HEK293 (cell line): ENCODE measurements at regions not wholly inside any gene's neighbourhood (a gene's known extent, or its start where the extent isn't known, plus 50 kb on each side); places are given as distances from the start of the nearest gene placed in this dataset.

Experiments used
- CTCF ChIA-PET: fragments of 350-600 bp; formaldehyde crosslinking; extraction: SDS; loops from one replicate; lab custom pipeline; 2021; ENCODE audit warnings: antibody characterized with exemption; lab: Yijun Ruan, JAX
- POLR2A ChIA-PET: fragments of 300-600 bp; formaldehyde crosslinking; extraction: SDS; loops from one replicate; lab custom pipeline; 2020; ENCODE audit warnings: antibody characterized with exemption, inconsistent platforms; lab: Yijun Ruan, JAX
- H3K27ac ChIP-seq: fragments of 200-500 bp; sonication (Bioruptor generic); 2 replicates; pipeline ENCODE4 v1.5.1; 2014; ENCODE audit warnings: low read depth, low read length, control low read depth, inconsistent platforms; ENCODE audit errors: extremely low read depth
- H3K36me3 ChIP-seq, 2 experiments: fragments of 200-500 bp in 1 of 2; sonication (Bioruptor generic) in 1 of 2; 1 replicate in 1 of 2; 2 replicates in 1 of 2; pipeline ENCODE4 v1.5.1; 2014 to 2017; ENCODE audit warnings: inconsistent platforms in 2 of 2, low read length in 2 of 2; ENCODE audit not compliant: control insufficient read depth in 2 of 2, insufficient read depth in 1 of 2
- H3K4me1 ChIP-seq: fragments of 200-500 bp; sonication (Bioruptor generic); 2 replicates; pipeline ENCODE4 v1.5.1; 2014; ENCODE audit warnings: mild to moderate bottlenecking, low read length, inconsistent platforms; ENCODE audit not compliant: control insufficient read depth, insufficient read depth
- H3K4me3 ChIP-seq: 2 replicates; pipeline ENCODE4 v1.5.1; 2011; ENCODE audit warnings: low read depth, mild to moderate bottlenecking, control low read depth, low read length, moderate library complexity
- H3K9me3 ChIP-seq: fragments of 200-500 bp; sonication (Bioruptor generic); 2 replicates; pipeline ENCODE4 v1.5.1; 2014; ENCODE audit warnings: low read depth, low read length, inconsistent platforms; ENCODE audit not compliant: control insufficient read depth, insufficient read depth
- GFI1B ChIP-seq: fragments of 450-650 bp; formaldehyde crosslinking; IDR thresholded peaks from 2 replicates; pipeline ENCODE4 v1.5.1; 2016; ENCODE audit warnings: missing biosample characterization, missing genetic modification characterization
- GLI2 ChIP-seq: fragments of 450-650 bp; formaldehyde crosslinking; IDR thresholded peaks from 2 replicates; pipeline ENCODE4; 2017; ENCODE audit warnings: missing biosample characterization, missing genetic modification characterization, low read depth, borderline replicate concordance
- KLF7 ChIP-seq: fragments of 450-650 bp; formaldehyde crosslinking; IDR thresholded peaks from 2 replicates; pipeline ENCODE4 v1.5.1; 2016; ENCODE audit warnings: missing biosample characterization, missing genetic modification characterization, borderline replicate concordance
- PRDM6 ChIP-seq: fragments of 450-650 bp; formaldehyde crosslinking; IDR thresholded peaks from 2 replicates; pipeline ENCODE4 v1.5.1; 2017; ENCODE audit warnings: missing biosample characterization, missing genetic modification characterization
- RBAK ChIP-seq: fragments of 450-650 bp; formaldehyde crosslinking; IDR thresholded peaks from 2 replicates; pipeline ENCODE4 v1.5.1; 2016; ENCODE audit warnings: missing biosample characterization, missing genetic modification characterization
- YY1 ChIP-seq: fragments of 450-650 bp; formaldehyde crosslinking; IDR thresholded peaks from 2 replicates; pipeline ENCODE4 v1.5.1; 2018; ENCODE audit warnings: missing biosample characterization, missing genetic modification characterization
- ZBTB8A ChIP-seq: fragments of 450-650 bp; formaldehyde crosslinking; IDR thresholded peaks from 2 replicates; pipeline ENCODE4 v1.5.1; 2016; ENCODE audit warnings: missing biosample characterization, missing genetic modification characterization
- ZEB2 ChIP-seq: fragments of 450-650 bp; formaldehyde crosslinking; IDR thresholded peaks from 2 replicates; pipeline ENCODE4 v1.5.1; 2016; ENCODE audit warnings: missing biosample characterization, missing genetic modification characterization
- ZNF121 ChIP-seq: fragments of 450-650 bp; formaldehyde crosslinking; IDR thresholded peaks from 2 replicates; pipeline ENCODE4 v1.5.1; 2016; ENCODE audit warnings: missing biosample characterization, missing genetic modification characterization
- ZNF175 ChIP-seq: fragments of 450-650 bp; formaldehyde crosslinking; IDR thresholded peaks from 2 replicates; pipeline ENCODE4 v1.5.1; 2016; ENCODE audit warnings: missing biosample characterization, missing genetic modification characterization
- ZNF184 ChIP-seq: fragments of 450-650 bp; IDR thresholded peaks from 2 replicates; pipeline ENCODE4 v1.5.1; 2018; ENCODE audit warnings: missing biosample characterization, mild to moderate bottlenecking, missing genetic modification characterization
- ZNF2 ChIP-seq: fragments of 450-650 bp; formaldehyde crosslinking; IDR thresholded peaks from 2 replicates; pipeline ENCODE4 v1.5.1; 2016; ENCODE audit warnings: missing biosample characterization, missing genetic modification characterization
- ZNF23 ChIP-seq: fragments of 450-650 bp; formaldehyde crosslinking; IDR thresholded peaks from 2 replicates; pipeline ENCODE4 v1.5.1; 2016; ENCODE audit warnings: missing biosample characterization, missing genetic modification characterization, borderline replicate concordance
- ZNF248 ChIP-seq: fragments of 450-650 bp; formaldehyde crosslinking; IDR thresholded peaks from 2 replicates; pipeline ENCODE4 v1.5.1; 2017; ENCODE audit warnings: missing biosample characterization, missing genetic modification characterization
- ZNF266 ChIP-seq: fragments of 450-650 bp; formaldehyde crosslinking; IDR thresholded peaks from 2 replicates; pipeline ENCODE4 v1.5.1; 2016; ENCODE audit warnings: missing biosample characterization, missing genetic modification characterization, low read depth
- ZNF324 ChIP-seq: fragments of 450-650 bp; formaldehyde crosslinking; IDR thresholded peaks from 2 replicates; pipeline ENCODE4 v1.5.1; 2016; ENCODE audit warnings: missing biosample characterization, missing genetic modification characterization
- ZNF335 ChIP-seq: fragments of 450-650 bp; formaldehyde crosslinking; conservative IDR thresholded peaks from 2 replicates; pipeline ENCODE4 v1.5.1; 2016; ENCODE audit warnings: missing biosample characterization, missing genetic modification characterization
- ZNF561 ChIP-seq: fragments of 450-650 bp; IDR thresholded peaks from 2 replicates; pipeline ENCODE4 v1.5.1; 2018; ENCODE audit warnings: missing biosample characterization, missing genetic modification characterization, borderline replicate concordance
- ZNF585B ChIP-seq: fragments of 450-650 bp; formaldehyde crosslinking; IDR thresholded peaks from 2 replicates; pipeline ENCODE4 v1.5.1; 2016; ENCODE audit warnings: missing biosample characterization, missing genetic modification characterization
- ZNF629 ChIP-seq: fragments of 450-650 bp; formaldehyde crosslinking; IDR thresholded peaks from 2 replicates; pipeline ENCODE4 v1.5.1; 2017; ENCODE audit warnings: missing biosample characterization, missing genetic modification characterization
- ZNF660 ChIP-seq: fragments of 450-650 bp; IDR thresholded peaks from 2 replicates; pipeline ENCODE4 v1.5.1; 2018; ENCODE audit warnings: missing biosample characterization, mild to moderate bottlenecking, missing genetic modification characterization
- ZNF747 ChIP-seq: fragments of 450-650 bp; formaldehyde crosslinking; IDR thresholded peaks from 2 replicates; pipeline ENCODE4 v1.5.1; 2016; ENCODE audit warnings: missing biosample characterization, missing genetic modification characterization
- ZNF843 ChIP-seq: fragments of 450-650 bp; formaldehyde crosslinking; IDR thresholded peaks from 2 replicates; pipeline ENCODE4 v1.5.1; 2016; ENCODE audit warnings: missing biosample characterization, missing genetic modification characterization
- TF ChIP-seq, protein P1 (sequence below): fragments of 450-650 bp; formaldehyde crosslinking; IDR thresholded peaks from 2 replicates; pipeline ENCODE4 v1.5.1; 2016; ENCODE audit warnings: missing biosample characterization, missing genetic modification characterization, low read depth

- TF ChIP-seq PRDM6 (tag by site-specific recombination) (no peak), KLF7 (tag by site-specific recombination) (no peak), ZNF843 (tag by site-specific recombination) (no peak), ZNF629 (tag by site-specific recombination) (no peak), ZNF561 (tag by site-specific recombination) (no peak), ZEB2 (tag by site-specific recombination) (no peak)
These were observed 116.0 kb upstream of the TOP3B start (continued) for GRCh38 chr22:22098457-22099193.

DNA sequence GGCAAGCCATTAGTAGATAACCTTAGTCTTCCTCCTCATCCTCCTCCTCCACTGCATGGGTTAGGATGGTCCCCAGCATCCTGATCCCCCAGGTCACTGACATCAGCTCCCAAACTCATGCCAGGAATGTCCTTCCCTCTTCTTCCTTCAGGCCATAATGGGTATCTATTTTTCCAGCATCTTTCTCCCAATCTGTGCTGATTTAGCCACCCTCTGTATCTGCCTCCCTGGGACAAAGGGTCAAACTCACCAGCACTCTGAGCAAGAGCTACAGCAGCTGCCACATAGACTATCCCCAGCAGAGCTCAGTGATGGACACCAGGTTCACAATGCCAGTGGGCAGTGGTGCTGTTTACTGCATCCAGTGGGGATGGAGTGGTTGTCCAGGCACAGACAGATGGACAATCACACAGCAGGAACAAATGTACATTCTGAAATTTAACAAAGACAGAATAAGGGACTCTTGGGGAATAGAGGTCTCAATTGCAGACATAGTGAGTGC lies 115.2 kb upstream of the TOP3B start:
- no peak overlapping the region for H3K4me3 ChIP-seq
- no peak for TF ChIP-seq ZNF248 (tag by site-specific recombination)
- no peak for TF ChIP-seq ZNF121 (tag by site-specific recombination)
- no peak for TF ChIP-seq PRDM6 (tag by site-specific recombination)
- TF ChIP-seq ZNF335 (tag by site-specific recombination) = no peak
- no peak for TF ChIP-seq ZNF23 (tag by site-specific recombination)
- TF ChIP-seq ZNF324 (tag by site-specific recombination) = no peak
- TF ChIP-seq ZNF175 (tag by site-specific recombination) = no peak
- TF ChIP-seq ZNF747 = no peak
- TF ChIP-seq ZBTB8A = no peak
- TF ChIP-seq, protein P1, sequence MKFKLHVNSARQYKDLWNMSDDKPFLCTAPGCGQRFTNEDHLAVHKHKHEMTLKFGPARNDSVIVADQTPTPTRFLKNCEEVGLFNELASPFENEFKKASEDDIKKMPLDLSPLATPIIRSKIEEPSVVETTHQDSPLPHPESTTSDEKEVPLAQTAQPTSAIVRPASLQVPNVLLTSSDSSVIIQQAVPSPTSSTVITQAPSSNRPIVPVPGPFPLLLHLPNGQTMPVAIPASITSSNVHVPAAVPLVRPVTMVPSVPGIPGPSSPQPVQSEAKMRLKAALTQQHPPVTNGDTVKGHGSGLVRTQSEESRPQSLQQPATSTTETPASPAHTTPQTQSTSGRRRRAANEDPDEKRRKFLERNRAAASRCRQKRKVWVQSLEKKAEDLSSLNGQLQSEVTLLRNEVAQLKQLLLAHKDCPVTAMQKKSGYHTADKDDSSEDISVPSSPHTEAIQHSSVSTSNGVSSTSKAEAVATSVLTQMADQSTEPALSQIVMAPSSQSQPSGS = no peak
- TF ChIP-seq GLI2 (tag by site-specific recombination) = no peak
- no peak for TF ChIP-seq ZNF660 (tag by site-specific recombination)
- no peak for TF ChIP-seq YY1
- TF ChIP-seq ZNF585B (tag by site-specific recombination) = no peak
- TF ChIP-seq ZNF2 (tag by site-specific recombination) = no peak
- POLR2A ChIA-PET = no interaction called here
- H3K4me1 ChIP-seq = no peaks in the 10 kb centered on the region
- no peak overlapping the region for H3K27ac ChIP-seq
- CTCF ChIA-PET = interaction anchor here (0.7 to 1.5 kb wide), 4 partner anchors 12 to 60 kb away, joined by 3 to 11 read pairs (median 3); no protein-coding TSS in a partner anchor
- no peaks in the 10 kb centered on the region for H3K9me3 ChIP-seq
- H3K36me3 ChIP-seq = no peaks in the 10 kb centered on the region

- Histone ChIP-seq H3K36me3 (no peaks in the 10 kb centered on the region), H3K4me3 (no peak overlapping the region), H3K4me1 (no peaks in the 10 kb centered on the region), H3K27ac (no peak overlapping the region), H3K9me3 (no peaks in the 10 kb centered on the region)
- ChIA-PET CTCF (no interaction called here), POLR2A (no interaction called here)
- no peak for TF ChIP-seq RBAK (tag by site-specific recombination)
- TF ChIP-seq ZNF266 (tag by site-specific recombination) = no peak
- TF ChIP-seq ZNF184 = no peak
- TF ChIP-seq GFI1B (tag by site-specific recombination) = no peak
These were observed 112.3 kb upstream of the TOP3B start for GRCh38 chr22:22094921-22095320.
